H9 (cell line): ENCODE measurements at regions not wholly inside any gene's neighbourhood (a gene's known extent, or its start where the extent isn't known, plus 50 kb on each side); places are given as distances from the start of the nearest gene placed in this dataset.

Experiments
- DNase-seq: peaks from one replicate; pipeline ENCODE4 v3.0.0-alpha.2; 2017
- H2AFZ ChIP-seq: one replicate; pipeline ENCODE4 v1.6.1; 2013; ENCODE audit warnings: mild to moderate bottlenecking, low read length, control low read depth, moderate library complexity
- H2AK5ac ChIP-seq: 2 replicates; pipeline ENCODE4 v1.6.1; 2013; ENCODE audit warnings: low read length, control low read depth, mixed read lengths; ENCODE audit not compliant: insufficient read length
- H2BK120ac ChIP-seq: one replicate; pipeline ENCODE4 v1.6.1; 2013; ENCODE audit warnings: low read depth, mild to moderate bottlenecking, low read length, control low read depth, inconsistent platforms; ENCODE audit not compliant: poor library complexity, severe bottlenecking
- H2BK12ac ChIP-seq: 2 replicates; pipeline ENCODE4 v1.6.1; 2013; ENCODE audit warnings: low read length, control low read depth, mixed read lengths, low read depth; ENCODE audit not compliant: insufficient read length
- H2BK15ac ChIP-seq: 2 replicates; pipeline ENCODE4 v1.6.1; 2013; ENCODE audit warnings: low read depth, low read length, control low read depth
- H2BK20ac ChIP-seq: one replicate; pipeline ENCODE4 v1.6.1; 2013; ENCODE audit warnings: low read depth, mild to moderate bottlenecking, low read length, control low read depth, inconsistent platforms; ENCODE audit not compliant: poor library complexity, severe bottlenecking
- H2BK5ac ChIP-seq: 2 replicates; pipeline ENCODE4 v1.6.1; 2013; ENCODE audit warnings: low read length, control low read depth, mixed read lengths; ENCODE audit not compliant: insufficient read length
- H3K14ac ChIP-seq: 2 replicates; pipeline ENCODE4 v1.6.1; 2013; ENCODE audit warnings: low read length, control low read depth; ENCODE audit not compliant: insufficient read depth
- H3K18ac ChIP-seq: 2 replicates; pipeline ENCODE4 v1.6.1; 2013; ENCODE audit warnings: low read depth, mild to moderate bottlenecking, mixed read lengths, low read length, control low read depth; ENCODE audit not compliant: insufficient read length
- H3K23ac ChIP-seq: 2 replicates; pipeline ENCODE4 v1.6.1; 2013; ENCODE audit warnings: low read length, control low read depth, mixed read lengths, low read depth; ENCODE audit not compliant: insufficient read length
- H3K23me2 ChIP-seq: 2 replicates; pipeline ENCODE4 v1.6.1; 2013; ENCODE audit warnings: low read depth, mild to moderate bottlenecking, mixed read lengths, low read length, control low read depth; ENCODE audit not compliant: insufficient read length, poor library complexity, severe bottlenecking
- H3K27ac ChIP-seq: 2 replicates; pipeline ENCODE4 v1.5.1; 2013; ENCODE audit warnings: low read length, control low read depth, mixed read lengths, low read depth; ENCODE audit not compliant: insufficient read length
- H3K27me3 ChIP-seq: 2 replicates; pipeline ENCODE4 v1.6.1; 2013; ENCODE audit warnings: low read length, control low read depth, inconsistent platforms; ENCODE audit not compliant: insufficient read depth
- H3K4ac ChIP-seq: 2 replicates; pipeline ENCODE4 v1.6.1; 2013; ENCODE audit warnings: low read depth, mild to moderate bottlenecking, control low read depth, inconsistent platforms, low read length, moderate library complexity
- H3K4me1 ChIP-seq: 2 replicates; pipeline ENCODE4 v1.6.1; 2013; ENCODE audit warnings: low read length, control low read depth, inconsistent platforms; ENCODE audit not compliant: insufficient read depth
- H3K4me2 ChIP-seq: 2 replicates; pipeline ENCODE4 v1.6.1; 2013; ENCODE audit warnings: low read length, control low read depth, mixed read lengths; ENCODE audit not compliant: insufficient read length, insufficient read depth
- H3K56ac ChIP-seq: 2 replicates; pipeline ENCODE4 v1.6.1; 2013; ENCODE audit warnings: low read depth, mild to moderate bottlenecking, mixed read lengths, low read length, control low read depth; ENCODE audit not compliant: insufficient read length
- H3K79me1 ChIP-seq: 2 replicates; pipeline ENCODE4 v1.6.1; 2013; ENCODE audit warnings: low read depth, mild to moderate bottlenecking, moderate library complexity, low read length, control low read depth, inconsistent platforms; ENCODE audit not compliant: insufficient read depth, poor library complexity, severe bottlenecking
- H3K79me2 ChIP-seq: 2 replicates; pipeline ENCODE4 v1.6.1; 2013; ENCODE audit warnings: low read length, control low read depth, inconsistent platforms; ENCODE audit not compliant: insufficient read depth
- H3K9ac ChIP-seq: 2 replicates; pipeline ENCODE4 v1.6.1; 2013; ENCODE audit warnings: low read length, control low read depth, mixed read lengths; ENCODE audit not compliant: insufficient read length; ENCODE audit errors: extremely low read depth
- H3K9me3 ChIP-seq: one replicate; pipeline ENCODE4 v1.6.1; 2013; ENCODE audit warnings: low read depth, low read length, inconsistent platforms; ENCODE audit not compliant: control insufficient read depth
- H3T11ph ChIP-seq: one replicate; pipeline ENCODE4 v1.6.1; 2013; ENCODE audit warnings: mild to moderate bottlenecking, low read length, control low read depth, inconsistent platforms
- H4K20me1 ChIP-seq: one replicate; pipeline ENCODE4 v1.6.1; 2013; ENCODE audit not compliant: control insufficient read depth, insufficient read length, insufficient read depth
- H4K5ac ChIP-seq: 2 replicates; pipeline ENCODE4 v1.6.1; 2013; ENCODE audit warnings: low read depth, mild to moderate bottlenecking, mixed read lengths, low read length, control low read depth; ENCODE audit not compliant: insufficient read length
- H4K8ac ChIP-seq: replicated peaks from 2 replicates; pipeline ENCODE4 v1.6.1; 2013; ENCODE audit warnings: low read length, control low read depth, mixed read lengths, low read depth; ENCODE audit not compliant: insufficient read length
- H4K91ac ChIP-seq: 2 replicates; pipeline ENCODE4 v1.6.1; 2013; ENCODE audit warnings: low read depth, mild to moderate bottlenecking, moderate library complexity, mixed read lengths, low read length, control low read depth; ENCODE audit not compliant: insufficient read length
- H3K27ac Mint-ChIP-seq, 3 experiments: 2 replicates in 2 of 3; 3 replicates in 1 of 3; pipeline ENCODE4 v1.8.0; 2020 to 2021; ENCODE audit warnings: mixed read lengths in 3 of 3, mild to moderate bottlenecking in 1 of 3, moderate library complexity in 1 of 3
- H3K27me3 Mint-ChIP-seq: 2 replicates; pipeline ENCODE4 v1.8.0; 2021; ENCODE audit warnings: low read depth, mild to moderate bottlenecking, moderate library complexity, mixed read lengths
- H3K36me3 Mint-ChIP-seq, 3 experiments: 2 replicates in 2 of 3; 3 replicates in 1 of 3; pipeline ENCODE4 v1.8.0; 2020 to 2021; ENCODE audit warnings: low read depth in 3 of 3, mixed read lengths in 3 of 3; ENCODE audit not compliant: insufficient read depth in 1 of 3
- H3K4me1 Mint-ChIP-seq, 2 experiments: 2 replicates each; pipeline ENCODE4 v1.8.0; 2020; ENCODE audit warnings: mixed read lengths in 2 of 2
- H3K4me3 Mint-ChIP-seq, 2 experiments: 2 replicates in 1 of 2; 3 replicates in 1 of 2; pipeline ENCODE4 v1.8.0; 2020 to 2021; ENCODE audit warnings: mild to moderate bottlenecking in 2 of 2, mixed read lengths in 2 of 2, moderate library complexity in 1 of 2
- H3K9me3 Mint-ChIP-seq, 2 experiments: 2 replicates in 1 of 2; 3 replicates in 1 of 2; pipeline ENCODE4 v1.8.0; 2020; ENCODE audit warnings: mild to moderate bottlenecking in 2 of 2, mixed read lengths in 2 of 2, moderate library complexity in 1 of 2
- WGBS: extraction: QIAGEN DNeasy Blood & Tissue Kit; methylation state at CpG from one replicate; pipeline ENCODE4 v1.1.7; 2013; ENCODE audit warnings: missing lambda C conversion rate, low lambda C conversion rate, mixed read lengths; ENCODE audit not compliant: insufficient read length; ENCODE audit errors: extremely low coverage; 5-methylcytosine and 5-hydroxymethylcytosine counted together
- TF ChIP-seq, protein P1 (sequence below): fragments of 200-600 bp; sonication (generic); conservative IDR thresholded peaks from 3 replicates; pipeline ENCODE4 v1.8.0; 2021; ENCODE audit warnings: antibody characterized with exemption, mild to moderate bottlenecking

DNA sequence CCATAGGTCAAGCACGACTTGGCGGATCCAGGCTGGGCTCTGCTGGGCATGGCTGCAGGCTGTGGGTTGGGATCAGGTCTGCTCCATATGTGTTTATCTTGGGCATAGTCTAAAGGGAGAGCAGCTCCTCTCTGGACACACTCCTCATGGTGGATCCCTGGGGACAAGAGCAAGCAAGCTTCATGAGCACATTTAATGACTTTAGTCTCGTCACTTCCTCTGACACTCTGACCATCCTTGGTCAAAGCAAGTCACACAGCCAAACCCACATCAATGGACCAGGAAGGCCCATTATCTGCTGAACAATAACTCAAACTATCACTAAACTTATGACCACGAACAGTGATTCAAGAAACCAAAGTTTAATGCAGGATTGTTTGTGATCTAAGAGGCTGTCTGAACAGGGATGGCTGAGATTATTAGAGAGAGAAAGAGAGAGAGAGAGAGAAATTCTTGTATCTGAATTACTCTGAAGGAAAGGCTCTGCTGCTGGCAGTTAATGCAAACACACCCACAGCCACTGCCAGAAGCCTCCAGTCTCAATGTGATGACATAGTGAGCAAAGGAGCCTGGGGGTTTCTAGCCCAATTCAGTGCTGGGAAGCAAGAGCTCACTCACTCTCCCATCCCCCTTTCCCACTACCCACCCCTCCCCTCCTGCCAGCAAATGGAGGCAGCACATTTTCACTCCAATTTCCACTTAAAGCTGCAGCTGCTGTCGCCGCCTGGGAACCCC, 490.2 kb upstream of the SULF2 start:
- Histone ChIP-seq H4K20me1 (no peaks in the 10 kb centered on the region), H3K9me3 (no peaks in the 10 kb centered on the region), H4K8ac (no peak overlapping the region), H3K79me2 (no peaks in the 10 kb centered on the region), H3T11ph (no peak overlapping the region), H3K27ac (no peak overlapping the region), H4K91ac (no peak overlapping the region), H3K9ac (no peak overlapping the region), H3K18ac (peak overlapping the region; percentile 3), H2AFZ (no peak overlapping the region), H3K79me1 (no peaks in the 10 kb centered on the region), H2BK120ac (no peak overlapping the region), H3K4ac (no peak overlapping the region), H3K23me2 (no peaks in the 10 kb centered on the region), H2AK5ac (no peak overlapping the region), H2BK20ac (no peak overlapping the region), H3K14ac (no peak overlapping the region), H2BK15ac (no peak overlapping the region), H2BK5ac (no peak overlapping the region), H3K23ac (no peak overlapping the region), H4K5ac (no peak overlapping the region), H2BK12ac (no peak overlapping the region), H3K4me1 (peaks cover 3% of the 10 kb centered on the region; the same call in 1 of the 2 replicates), H3K4me2 (peak overlapping the region; percentile 27), H3K27me3 (no peaks in the 10 kb centered on the region), H3K56ac (no peak overlapping the region)
- Mint-ChIP-seq H3K27me3 (no peaks in the 10 kb centered on the region; the same call in 1 of the 2 replicates), H3K4me1 (peaks cover 22 to 34% of the 10 kb centered on the region in 2 experiments), H3K4me3 (no peak overlapping the region), H3K9me3 (peaks cover 3 to 5% of the 10 kb centered on the region in 2 experiments; a peak in 3 of 5 replicates), H3K36me3 (0 out of 7 replicates have a peak, but pooled peaks cover 0 to 4% (median 0%) of the 10 kb centered on the region in 3 experiments), H3K27ac (peak overlapping the region; percentile 8 to 22 (median 22); a peak in 4 of 7 replicates)
- TF ChIP-seq, protein P1, sequence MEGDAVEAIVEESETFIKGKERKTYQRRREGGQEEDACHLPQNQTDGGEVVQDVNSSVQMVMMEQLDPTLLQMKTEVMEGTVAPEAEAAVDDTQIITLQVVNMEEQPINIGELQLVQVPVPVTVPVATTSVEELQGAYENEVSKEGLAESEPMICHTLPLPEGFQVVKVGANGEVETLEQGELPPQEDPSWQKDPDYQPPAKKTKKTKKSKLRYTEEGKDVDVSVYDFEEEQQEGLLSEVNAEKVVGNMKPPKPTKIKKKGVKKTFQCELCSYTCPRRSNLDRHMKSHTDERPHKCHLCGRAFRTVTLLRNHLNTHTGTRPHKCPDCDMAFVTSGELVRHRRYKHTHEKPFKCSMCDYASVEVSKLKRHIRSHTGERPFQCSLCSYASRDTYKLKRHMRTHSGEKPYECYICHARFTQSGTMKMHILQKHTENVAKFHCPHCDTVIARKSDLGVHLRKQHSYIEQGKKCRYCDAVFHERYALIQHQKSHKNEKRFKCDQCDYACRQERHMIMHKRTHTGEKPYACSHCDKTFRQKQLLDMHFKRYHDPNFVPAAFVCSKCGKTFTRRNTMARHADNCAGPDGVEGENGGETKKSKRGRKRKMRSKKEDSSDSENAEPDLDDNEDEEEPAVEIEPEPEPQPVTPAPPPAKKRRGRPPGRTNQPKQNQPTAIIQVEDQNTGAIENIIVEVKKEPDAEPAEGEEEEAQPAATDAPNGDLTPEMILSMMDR: no peak
- no CpG with 5 or more reads among the region's 6 CpGs for WGBS
- DNase-seq: no peak
